Activated naive CD4-positive, alpha-beta T cell treated with anti-CD3 and anti-CD28 coated beads, Interleukin-2, amount 10 ng/mL, durations not matched to agents 7 days and 5 days (primary cell): ENCODE measurements at regions not wholly inside any gene's neighbourhood (a gene's known extent, or its start where the extent isn't known, plus 50 kb on each side); places are given as distances from the start of the nearest gene placed in this dataset.

ENCODE experiments used
- CTCF ChIA-PET: fragments of 350-600 bp; sonication (Branson Sonifier 250); formaldehyde crosslinking; loops from one replicate; lab custom pipeline; 2021; ENCODE audit warnings: antibody characterized with exemption; lab: Charles Lee
- DNase-seq: peaks from one replicate; pipeline ENCODE4 v3.0.0-alpha.2; 2020
- H3K27ac Mint-ChIP-seq: one replicate; pipeline ENCODE4 v1.8.0; 2021; ENCODE audit warnings: mild to moderate bottlenecking, moderate library complexity, mixed read lengths
- H3K27me3 Mint-ChIP-seq: one replicate; pipeline ENCODE4 v1.8.0; 2021; ENCODE audit warnings: mild to moderate bottlenecking, mixed read lengths
- H3K36me3 Mint-ChIP-seq: one replicate; pipeline ENCODE4 v1.8.0; 2021; ENCODE audit warnings: mixed read lengths
- H3K4me1 Mint-ChIP-seq: one replicate; pipeline ENCODE4 v1.8.0; 2021; ENCODE audit warnings: mixed read lengths
- H3K4me3 Mint-ChIP-seq: one replicate; pipeline ENCODE4 v1.8.0; 2021; ENCODE audit warnings: mild to moderate bottlenecking, moderate library complexity, mixed read lengths
- H3K9me3 Mint-ChIP-seq: one replicate; pipeline ENCODE4 v1.8.0; 2021; ENCODE audit warnings: mixed read lengths

DNA sequence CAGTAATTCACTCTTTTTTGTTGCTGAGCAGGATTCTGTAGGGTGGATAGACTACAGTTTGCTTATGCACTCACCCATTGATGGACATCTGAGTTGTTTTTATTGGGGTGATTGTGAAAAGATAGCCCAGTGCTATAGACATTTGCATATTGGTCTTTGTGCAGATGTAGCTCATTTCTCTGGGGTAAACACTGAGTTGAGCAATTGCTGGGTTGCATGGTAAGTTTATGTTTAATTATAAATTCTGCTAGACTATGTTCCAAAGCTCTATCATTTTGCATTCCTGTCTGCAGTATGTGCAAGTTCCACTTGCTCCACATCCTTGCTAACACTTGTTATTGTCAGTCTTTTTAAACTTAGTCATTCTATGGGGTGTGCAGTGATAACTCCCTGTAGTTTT lies 65.4 kb upstream of the RFLNA start:
- CTCF ChIA-PET = no interaction called here
- H3K27ac Mint-ChIP-seq = no peak overlapping the region
- no peaks in the 10 kb centered on the region for H3K36me3 Mint-ChIP-seq
- DNase-seq = no peak
- no peaks in the 10 kb centered on the region for H3K9me3 Mint-ChIP-seq
- no peaks in the 10 kb centered on the region for H3K4me1 Mint-ChIP-seq
- no peak overlapping the region for H3K4me3 Mint-ChIP-seq
- H3K27me3 Mint-ChIP-seq = peaks cover 24% of the 10 kb centered on the region

DNA sequence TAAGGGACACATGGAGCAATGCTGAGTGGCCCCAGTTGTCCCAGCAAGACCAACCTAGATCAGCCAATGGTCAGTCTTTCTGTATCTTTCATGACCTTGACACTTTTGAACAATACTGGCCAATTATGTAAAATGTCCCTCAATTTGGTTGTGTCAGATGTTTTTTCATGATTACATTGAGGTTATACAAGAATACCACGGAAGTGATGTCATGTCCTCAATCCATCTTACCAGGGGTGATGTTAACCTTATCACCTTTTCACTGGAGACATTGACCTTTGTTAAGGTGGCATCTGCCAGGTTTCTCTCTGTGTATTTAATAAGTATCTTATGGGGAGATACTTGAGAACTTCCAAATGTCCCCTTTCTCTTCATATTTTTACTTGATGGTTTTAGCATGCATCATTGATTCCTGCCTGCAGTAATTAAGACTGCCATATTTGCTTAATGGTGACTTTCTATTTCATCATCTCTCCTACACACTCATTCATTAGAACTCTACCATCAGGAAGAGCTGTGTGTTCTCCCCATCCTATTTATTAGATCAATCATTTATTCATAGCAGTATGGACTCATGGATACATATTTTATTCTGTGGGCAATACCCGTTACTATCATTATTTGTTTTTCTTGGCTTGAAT lies 64.7 kb upstream of the RFLNA start:
- peaks cover 3% of the 10 kb centered on the region for H3K9me3 Mint-ChIP-seq
- no peak overlapping the region for H3K27ac Mint-ChIP-seq

DNA sequence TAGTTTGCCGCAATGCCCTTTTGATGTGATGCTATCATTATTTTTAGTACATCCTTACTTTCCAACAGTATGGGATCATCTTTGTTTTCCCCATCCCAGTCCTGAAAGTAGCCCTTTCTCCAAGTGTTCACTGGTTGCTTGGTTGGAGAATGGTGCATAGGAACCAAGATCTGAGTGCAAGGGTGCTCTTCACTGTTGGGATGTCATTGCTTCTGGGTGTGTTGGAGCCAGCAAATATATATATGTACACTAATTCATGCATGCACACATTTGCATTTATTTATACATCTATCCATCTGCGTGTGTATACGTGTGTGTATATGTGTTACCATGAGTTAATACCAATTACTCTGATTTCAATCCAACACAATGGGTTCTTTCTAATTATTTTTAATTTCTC lies 64.1 kb upstream of the RFLNA start:
- H3K36me3 Mint-ChIP-seq = no peaks in the 10 kb centered on the region
- peaks cover 18% of the 10 kb centered on the region for H3K27me3 Mint-ChIP-seq
- H3K4me1 Mint-ChIP-seq = no peaks in the 10 kb centered on the region
- no peak overlapping the region for H3K27ac Mint-ChIP-seq
- no peak for DNase-seq
- peaks cover 3% of the 10 kb centered on the region for H3K9me3 Mint-ChIP-seq
- CTCF ChIA-PET = interaction anchor here (1.0 kb wide), 1 partner anchor 198 kb away, joined by 3 read pairs; no protein-coding TSS in a partner anchor
- H3K4me3 Mint-ChIP-seq = no peak overlapping the region

More for the DNA sequence above, 64.7 kb upstream of the RFLNA start:
- no peaks in the 10 kb centered on the region for H3K36me3 Mint-ChIP-seq
- peaks cover 20% of the 10 kb centered on the region for H3K27me3 Mint-ChIP-seq
- no peaks in the 10 kb centered on the region for H3K4me1 Mint-ChIP-seq
- DNase-seq = no peak
- no peak overlapping the region for H3K4me3 Mint-ChIP-seq
- CTCF ChIA-PET = interaction anchor here (1.0 kb wide), 1 partner anchor 197 kb away, joined by 3 read pairs; no protein-coding TSS in a partner anchor

DNA sequence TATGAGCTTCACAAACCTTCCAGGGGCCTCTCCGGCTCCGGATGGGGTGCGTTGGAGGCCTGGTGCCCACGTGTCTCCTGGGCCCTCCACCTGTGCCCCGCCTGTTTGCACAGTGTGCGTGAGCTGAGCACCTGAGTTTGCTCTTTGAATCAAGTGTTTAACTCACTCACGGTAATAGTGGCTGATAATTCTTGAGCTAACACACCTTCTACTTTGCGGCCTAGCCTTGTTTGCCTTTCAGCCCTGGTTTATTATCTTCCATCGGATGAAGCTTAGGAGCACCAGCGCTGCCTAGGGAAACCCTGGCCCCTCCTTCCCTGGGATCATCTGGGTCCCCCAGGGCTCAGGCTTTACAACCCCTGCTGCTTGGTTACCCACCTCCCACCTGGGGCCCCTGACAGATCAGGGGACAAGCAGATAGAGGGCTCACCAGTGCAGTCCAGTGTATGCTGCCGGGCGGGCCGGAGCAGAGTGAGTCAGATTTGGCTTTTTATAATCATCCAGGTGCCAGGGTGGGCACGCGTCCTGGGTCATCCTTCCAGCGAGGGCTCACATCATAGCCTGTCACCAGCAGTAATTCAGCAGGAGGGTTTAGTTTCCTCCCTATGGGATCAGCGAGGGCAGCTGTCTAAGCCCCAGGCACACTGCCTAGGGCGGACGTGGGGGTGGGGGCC lies 62.8 kb upstream of the RFLNA start:
- no peaks in the 10 kb centered on the region for H3K4me1 Mint-ChIP-seq
- no peak for DNase-seq
- CTCF ChIA-PET = no interaction called here
- H3K9me3 Mint-ChIP-seq = peaks cover 3% of the 10 kb centered on the region
- H3K36me3 Mint-ChIP-seq = no peaks in the 10 kb centered on the region
- no peak overlapping the region for H3K4me3 Mint-ChIP-seq
- H3K27me3 Mint-ChIP-seq = peaks cover 14% of the 10 kb centered on the region
- H3K27ac Mint-ChIP-seq = no peak overlapping the region

DNA sequence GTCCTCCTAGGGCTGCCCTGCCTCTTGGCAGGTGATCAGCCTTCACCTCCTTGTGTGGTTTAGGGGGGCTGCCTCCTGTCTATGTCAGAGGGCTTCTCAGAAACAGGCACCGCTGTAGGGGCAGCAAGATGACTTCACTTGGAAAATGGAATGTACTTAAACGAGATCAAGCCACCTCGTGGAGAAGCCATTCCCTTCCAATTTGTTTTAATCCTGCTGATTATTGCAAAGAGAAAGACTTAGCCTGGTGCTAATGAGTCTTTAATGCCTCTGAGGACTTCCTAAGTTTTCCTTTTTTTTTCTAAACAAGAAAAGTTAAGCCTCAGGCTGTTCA lies 62.3 kb upstream of the RFLNA start:
- Mint-ChIP-seq H3K27me3 (peaks cover 14% of the 10 kb centered on the region), H3K4me3 (no peak overlapping the region), H3K27ac (no peak overlapping the region), H3K36me3 (no peaks in the 10 kb centered on the region), H3K9me3 (peaks cover 3% of the 10 kb centered on the region), H3K4me1 (no peaks in the 10 kb centered on the region)
- CTCF ChIA-PET = no interaction called here
- no peak for DNase-seq

DNA sequence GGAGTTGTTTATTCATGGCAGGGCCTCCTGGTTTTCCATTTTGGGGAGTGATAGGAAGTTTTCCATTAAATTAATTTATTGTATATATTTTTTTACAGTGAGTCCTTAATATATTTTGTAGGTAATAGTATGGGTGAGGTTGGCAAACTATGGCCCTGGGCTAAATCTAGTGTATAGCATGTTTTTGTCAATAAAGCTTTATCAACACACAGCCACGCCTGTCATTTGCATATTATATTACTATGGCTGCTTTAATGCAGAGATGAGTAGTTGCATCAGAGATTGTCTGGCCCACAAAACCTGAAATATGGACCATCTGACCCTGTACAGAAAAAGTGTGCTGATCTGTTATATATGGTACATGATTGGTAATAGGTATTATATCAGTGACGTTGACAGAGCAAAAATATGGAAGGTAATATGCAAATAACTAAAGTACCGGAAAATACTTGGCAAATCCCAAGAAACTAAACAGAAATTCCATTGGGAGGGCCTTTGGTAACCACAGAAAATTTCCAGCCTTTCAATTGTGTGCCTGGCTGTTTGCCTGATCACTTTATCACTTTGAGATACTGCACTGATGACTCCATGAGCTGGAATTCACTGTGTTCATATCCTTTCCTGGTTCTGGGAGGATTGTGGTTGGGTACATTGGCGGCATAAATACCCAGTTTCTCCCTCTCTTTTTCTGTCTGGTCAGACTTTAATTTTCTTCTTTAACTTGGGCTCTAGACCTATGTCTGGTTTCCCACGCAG lies 61.7 kb upstream of the RFLNA start:
- no peak overlapping the region for H3K27ac Mint-ChIP-seq
- H3K4me3 Mint-ChIP-seq = no peak overlapping the region
- CTCF ChIA-PET = no interaction called here
- H3K27me3 Mint-ChIP-seq = peaks cover 10% of the 10 kb centered on the region
- no peak for DNase-seq
- H3K9me3 Mint-ChIP-seq = peaks cover 3% of the 10 kb centered on the region
- H3K4me1 Mint-ChIP-seq = no peaks in the 10 kb centered on the region
- no peaks in the 10 kb centered on the region for H3K36me3 Mint-ChIP-seq

DNA sequence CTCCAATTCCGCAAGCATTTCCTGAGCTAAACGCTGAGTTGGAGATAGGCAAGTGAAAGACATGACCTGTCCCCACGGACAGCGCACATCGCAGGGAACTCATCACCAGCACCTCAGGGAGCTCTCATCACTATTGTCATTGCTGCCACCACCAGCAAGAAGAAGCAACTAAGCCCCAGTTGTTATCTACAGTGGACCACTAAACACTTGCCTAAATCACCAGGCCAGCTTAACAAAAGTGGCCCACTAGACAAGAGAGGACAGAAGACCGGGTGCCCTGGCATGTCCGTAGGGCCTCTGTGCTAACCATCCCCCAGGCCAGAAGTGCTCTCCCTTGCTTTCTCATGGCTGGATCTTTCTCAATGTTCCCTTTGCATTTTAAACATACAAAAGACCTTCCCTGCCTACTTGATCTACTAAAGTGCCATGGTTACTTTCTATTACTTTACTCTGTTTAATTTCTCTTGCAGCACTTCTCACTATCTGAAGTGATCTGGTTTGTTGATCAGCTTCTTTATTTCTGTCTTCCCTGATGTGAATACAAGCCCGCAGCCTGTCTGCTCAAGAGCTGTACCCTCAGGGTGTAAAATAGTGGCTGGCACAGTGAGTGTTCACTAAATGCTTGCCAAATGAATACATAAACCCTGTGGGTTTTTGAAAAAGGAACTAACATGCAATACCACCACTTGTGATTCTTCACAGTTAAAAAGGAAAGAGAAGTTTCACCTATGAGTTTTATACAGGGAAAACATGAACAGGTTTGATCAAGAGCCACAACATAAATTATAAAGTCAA lies 60.9 kb upstream of the RFLNA start:
- H3K9me3 Mint-ChIP-seq = peaks cover 3% of the 10 kb centered on the region
- no peak overlapping the region for H3K4me3 Mint-ChIP-seq
- CTCF ChIA-PET = no interaction called here
- H3K27ac Mint-ChIP-seq = no peak overlapping the region
- H3K27me3 Mint-ChIP-seq = peaks cover 10% of the 10 kb centered on the region
- no peaks in the 10 kb centered on the region for H3K36me3 Mint-ChIP-seq
- H3K4me1 Mint-ChIP-seq = no peaks in the 10 kb centered on the region
- DNase-seq = no peak

DNA sequence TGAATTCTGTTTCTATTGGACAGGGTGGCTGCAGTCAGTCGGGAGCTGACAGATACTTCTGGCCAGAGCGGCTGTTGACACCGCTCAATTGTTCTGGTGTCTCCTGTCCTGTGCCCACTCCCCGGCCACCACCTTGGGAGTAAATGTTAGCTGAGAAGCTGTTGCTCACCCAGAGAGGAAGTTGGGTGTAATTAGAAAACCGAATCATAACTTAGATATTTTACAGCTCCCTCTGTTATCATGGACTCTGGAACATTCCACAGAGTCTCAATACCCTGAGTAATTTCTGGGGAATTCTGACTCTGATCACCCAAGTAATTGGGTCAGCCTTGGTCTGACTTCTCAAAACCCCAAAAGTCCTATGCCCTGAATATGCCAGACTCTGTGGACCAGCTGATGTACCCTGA lies 58.3 kb upstream of the RFLNA start:
- H3K36me3 Mint-ChIP-seq = no peaks in the 10 kb centered on the region
- H3K27ac Mint-ChIP-seq = no peak overlapping the region
- no peak for DNase-seq
- peaks cover 8% of the 10 kb centered on the region for H3K27me3 Mint-ChIP-seq
- H3K4me1 Mint-ChIP-seq = no peaks in the 10 kb centered on the region
- no peak overlapping the region for H3K4me3 Mint-ChIP-seq
- CTCF ChIA-PET = no interaction called here
- peaks cover 3% of the 10 kb centered on the region for H3K9me3 Mint-ChIP-seq

DNA sequence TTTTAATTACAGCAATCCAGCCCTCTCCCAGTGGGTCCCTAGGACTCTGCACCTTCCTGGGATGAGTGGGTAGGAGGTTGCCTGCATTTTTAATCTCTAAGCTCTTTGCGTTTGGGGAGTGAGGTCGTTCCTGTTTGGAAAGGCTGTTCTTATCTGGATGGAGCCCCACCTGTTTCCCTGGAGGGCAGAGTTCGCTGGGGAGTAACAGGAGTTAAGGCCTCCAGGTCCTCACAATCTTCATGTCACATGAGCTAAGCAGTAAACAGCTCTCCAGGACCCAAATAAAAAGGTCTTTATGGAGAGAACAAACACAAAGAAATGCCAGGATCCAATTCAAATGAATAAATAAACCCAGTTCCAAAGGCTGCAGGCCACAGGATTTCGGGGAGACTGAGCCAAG lies 56.0 kb upstream of the RFLNA start:
- DNase-seq = no peak
- Mint-ChIP-seq H3K36me3 (no peaks in the 10 kb centered on the region), H3K9me3 (peaks cover 3% of the 10 kb centered on the region), H3K4me3 (no peak overlapping the region), H3K27ac (no peak overlapping the region), H3K27me3 (peaks cover 8% of the 10 kb centered on the region), H3K4me1 (no peaks in the 10 kb centered on the region)
- CTCF ChIA-PET = no interaction called here

DNA sequence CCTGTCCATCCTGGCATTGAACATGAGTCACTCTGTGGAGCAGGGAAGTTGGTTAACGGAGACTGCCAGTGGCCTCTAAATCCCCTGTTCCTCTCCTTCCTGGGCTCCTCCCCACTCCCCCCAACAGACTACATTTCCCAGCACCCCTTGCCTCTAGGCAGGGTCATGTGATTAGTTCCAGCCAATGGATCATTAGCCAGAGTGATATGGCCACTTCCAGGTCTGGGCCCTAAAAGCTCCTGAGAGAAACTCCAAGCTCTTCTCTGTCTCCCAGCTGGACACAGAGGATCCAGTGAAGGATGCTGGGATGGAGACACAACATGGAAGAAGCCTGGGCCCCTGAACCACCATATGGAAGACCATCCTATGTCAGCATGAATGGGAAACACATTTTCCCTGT lies 54.4 kb upstream of the RFLNA start:
- no peak overlapping the region for H3K27ac Mint-ChIP-seq
- H3K4me1 Mint-ChIP-seq = no peaks in the 10 kb centered on the region
- H3K4me3 Mint-ChIP-seq = no peak overlapping the region
- CTCF ChIA-PET = no interaction called here
- no peaks in the 10 kb centered on the region for H3K36me3 Mint-ChIP-seq
- DNase-seq = no peak
- H3K9me3 Mint-ChIP-seq = peaks cover 2% of the 10 kb centered on the region
- H3K27me3 Mint-ChIP-seq = peaks cover 8% of the 10 kb centered on the region

DNA sequence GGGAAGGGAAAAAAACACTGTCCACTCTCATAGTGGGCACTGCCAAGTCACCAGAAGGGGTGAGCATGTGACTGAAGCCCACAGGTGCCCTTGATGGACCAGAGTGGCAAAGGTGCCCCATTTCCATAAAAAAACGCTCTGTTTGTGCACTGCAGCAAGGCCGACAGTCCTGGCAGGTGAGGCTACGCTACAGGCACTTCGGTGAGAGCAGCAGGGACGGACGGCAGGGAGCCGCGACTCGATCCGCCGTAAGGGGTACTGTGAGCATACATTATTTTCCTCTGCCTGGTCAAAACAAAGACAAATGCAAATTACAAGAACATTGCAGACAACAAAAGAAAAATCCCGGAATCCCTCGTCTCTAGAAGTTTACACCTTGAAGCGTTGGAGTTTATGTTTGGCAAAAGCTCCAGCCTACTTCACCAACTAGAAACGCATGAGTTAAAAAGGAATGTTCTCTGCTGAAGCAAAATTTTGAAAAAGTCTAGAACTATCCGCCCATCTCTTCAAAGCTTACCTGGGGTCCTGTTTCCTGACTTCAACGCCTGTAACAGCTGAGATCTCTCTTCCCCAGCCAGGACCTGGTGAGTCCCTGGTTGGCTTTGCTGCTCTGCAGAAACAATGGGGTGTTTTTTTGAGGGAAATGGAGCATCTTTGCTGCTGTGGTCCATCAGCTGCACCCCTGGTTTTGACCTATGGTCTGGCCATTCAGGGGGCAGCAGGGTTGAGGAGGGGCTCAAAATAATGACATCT lies 52.9 kb upstream of the RFLNA start:
- H3K36me3 Mint-ChIP-seq = no peaks in the 10 kb centered on the region
- no peak overlapping the region for H3K4me3 Mint-ChIP-seq
- CTCF ChIA-PET = no interaction called here
- peaks cover 15% of the 10 kb centered on the region for H3K27me3 Mint-ChIP-seq
- DNase-seq = no peak
- no peaks in the 10 kb centered on the region for H3K4me1 Mint-ChIP-seq
- H3K9me3 Mint-ChIP-seq = peaks cover 2% of the 10 kb centered on the region
- H3K27ac Mint-ChIP-seq = no peak overlapping the region

DNA sequence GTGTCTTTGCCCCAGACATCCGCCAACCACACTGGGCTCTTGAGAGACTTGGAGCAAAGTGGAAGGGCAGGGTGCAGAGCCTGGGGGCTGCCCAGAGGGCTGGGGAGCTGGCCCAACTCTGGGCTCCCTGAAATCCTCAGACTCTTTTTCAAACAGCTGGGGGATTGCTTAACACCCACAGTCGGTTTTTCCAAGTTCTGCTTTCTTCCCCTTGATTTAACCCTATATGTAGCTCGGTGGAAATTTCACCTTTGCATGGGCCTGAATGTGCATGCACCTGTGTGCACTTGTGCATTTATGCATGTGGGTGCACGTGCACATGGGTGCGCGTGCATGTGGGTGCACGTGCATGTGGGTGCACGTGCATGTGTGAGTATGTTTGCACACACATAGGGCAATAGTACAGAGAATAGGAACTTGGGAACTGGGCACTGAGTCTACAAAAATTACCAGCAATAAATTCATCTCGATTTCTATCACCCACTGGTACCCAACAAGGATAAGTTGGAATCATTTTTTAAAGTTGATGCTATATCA lies 52.3 kb upstream of the RFLNA start:
- Mint-ChIP-seq H3K9me3 (peaks cover 2% of the 10 kb centered on the region), H3K27me3 (peaks cover 15% of the 10 kb centered on the region), H3K4me3 (no peak overlapping the region), H3K36me3 (no peaks in the 10 kb centered on the region), H3K4me1 (no peaks in the 10 kb centered on the region), H3K27ac (no peak overlapping the region)
- DNase-seq = no peak
- CTCF ChIA-PET = no interaction called here

DNA sequence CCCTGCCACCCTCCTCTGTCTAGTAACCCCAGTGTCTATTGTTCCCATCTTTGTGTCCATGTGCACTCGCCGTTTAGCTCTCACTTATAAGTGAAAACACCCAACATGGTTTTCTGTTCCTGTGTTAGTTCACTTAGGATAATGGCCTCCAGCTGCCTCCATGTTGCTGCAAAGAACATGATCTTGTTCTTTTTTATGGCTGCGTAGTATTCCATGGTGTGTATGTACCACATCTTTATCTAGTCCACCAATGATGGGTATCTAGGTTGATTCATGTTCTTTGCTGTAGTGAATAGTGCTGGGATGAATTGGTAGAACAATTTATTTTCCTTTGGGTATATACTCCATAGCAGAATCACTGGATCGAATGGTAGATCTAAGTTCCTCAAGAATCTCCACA lies 51.0 kb upstream of the RFLNA start:
- Mint-ChIP-seq H3K4me3 (no peak overlapping the region), H3K9me3 (peaks cover 2% of the 10 kb centered on the region), H3K4me1 (no peaks in the 10 kb centered on the region), H3K27me3 (peaks cover 7% of the 10 kb centered on the region), H3K36me3 (no peaks in the 10 kb centered on the region), H3K27ac (no peak overlapping the region)
- no peak for DNase-seq
- CTCF ChIA-PET = no interaction called here
